22Rv1 (cell line): ENCODE measurements at regions not wholly inside any gene's neighbourhood (a gene's known extent, or its start where the extent isn't known, plus 50 kb on each side); places are given as distances from the start of the nearest gene placed in this dataset.
"Not testable (repeated sequence)": the region's sequence is repeated elsewhere in the genome, so short reads cannot be mapped to it uniquely, and the experiment has no call there.

Experiments used
- ZFX ChIP-seq: fragments of 450-650 bp; IDR thresholded peaks from 2 replicates; pipeline ENCODE4 v1.6.1; 2017; ENCODE audit warnings: antibody characterized with exemption, borderline replicate concordance
- TF ChIP-seq, protein P1 (sequence below): fragments of 450-650 bp; IDR thresholded peaks from 2 replicates; pipeline ENCODE4 v1.5.1; 2017; ENCODE audit warnings: mild to moderate bottlenecking

DNA sequence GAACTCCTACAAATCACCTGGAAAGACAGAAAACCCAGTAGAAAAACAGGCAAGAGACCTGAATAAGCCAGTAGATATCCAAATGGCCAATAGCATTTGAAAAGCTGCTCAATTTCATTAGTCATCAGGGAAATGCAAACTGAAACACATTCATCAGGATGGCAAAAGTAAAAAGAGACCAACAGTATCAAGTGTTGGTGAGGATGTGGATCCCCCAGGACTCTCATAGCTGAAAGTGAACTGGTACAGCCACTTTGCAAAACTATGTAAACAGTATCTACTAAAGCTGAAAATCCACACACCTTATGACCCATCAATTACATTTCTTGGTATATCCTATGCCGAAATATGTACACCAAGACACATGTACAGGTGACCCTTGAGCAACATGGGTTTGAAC, 180.4 kb upstream of the IRF2BP2 start:
- TF ChIP-seq, protein P1, sequence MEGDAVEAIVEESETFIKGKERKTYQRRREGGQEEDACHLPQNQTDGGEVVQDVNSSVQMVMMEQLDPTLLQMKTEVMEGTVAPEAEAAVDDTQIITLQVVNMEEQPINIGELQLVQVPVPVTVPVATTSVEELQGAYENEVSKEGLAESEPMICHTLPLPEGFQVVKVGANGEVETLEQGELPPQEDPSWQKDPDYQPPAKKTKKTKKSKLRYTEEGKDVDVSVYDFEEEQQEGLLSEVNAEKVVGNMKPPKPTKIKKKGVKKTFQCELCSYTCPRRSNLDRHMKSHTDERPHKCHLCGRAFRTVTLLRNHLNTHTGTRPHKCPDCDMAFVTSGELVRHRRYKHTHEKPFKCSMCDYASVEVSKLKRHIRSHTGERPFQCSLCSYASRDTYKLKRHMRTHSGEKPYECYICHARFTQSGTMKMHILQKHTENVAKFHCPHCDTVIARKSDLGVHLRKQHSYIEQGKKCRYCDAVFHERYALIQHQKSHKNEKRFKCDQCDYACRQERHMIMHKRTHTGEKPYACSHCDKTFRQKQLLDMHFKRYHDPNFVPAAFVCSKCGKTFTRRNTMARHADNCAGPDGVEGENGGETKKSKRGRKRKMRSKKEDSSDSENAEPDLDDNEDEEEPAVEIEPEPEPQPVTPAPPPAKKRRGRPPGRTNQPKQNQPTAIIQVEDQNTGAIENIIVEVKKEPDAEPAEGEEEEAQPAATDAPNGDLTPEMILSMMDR: not testable (repeated sequence)
- TF ChIP-seq ZFX: not testable (repeated sequence)
